GM12878 (cell line): ENCODE measurements at regions not wholly inside any gene's neighbourhood (a gene's known extent, or its start where the extent isn't known, plus 50 kb on each side); places are given as distances from the start of the nearest gene placed in this dataset.

Experiments used
- ATAC-seq: fragments of 200-7000 bp; cut with Tn5 transposase; 3 replicates; pipeline ENCODE4 v1.9.1; 2020; ENCODE audit warnings: mild to moderate bottlenecking, moderate library complexity
- BruUV-seq: library from RNA; stranded (reverse); fragments of 400-500 nt; replicated peaks from 2 replicates; lab custom pipeline; 2021; lab: Mats Ljungman, UMichigan
- CTCF ChIA-PET: fragments of 300-600 bp; sonication (Branson Sonifier 250); formaldehyde crosslinking; extraction: SDS; loops from one replicate; lab custom pipeline; 2021; ENCODE audit warnings: inconsistent platforms; lab: Yijun Ruan, JAX
- POLR2A ChIA-PET: fragments of 350-600 bp; formaldehyde crosslinking; extraction: SDS; loops from one replicate; lab custom pipeline; 2021; ENCODE audit warnings: inconsistent platforms; lab: Charles Lee
- RAD21 ChIA-PET: fragments of 300-600 bp; sonication (Branson Sonifier 250); formaldehyde crosslinking; loops from one replicate; lab custom pipeline; 2023; ENCODE audit warnings: antibody characterized with exemption; ENCODE audit not compliant: unreplicated experiment; lab: Charles Lee
- SMC1A ChIA-PET: fragments of 300-600 bp; sonication (Branson Sonifier 250); formaldehyde crosslinking; loops from one replicate; lab custom pipeline; 2023; ENCODE audit not compliant: unreplicated experiment, uncharacterized antibody; lab: Charles Lee
- DNase-seq: peaks from one replicate; pipeline ENCODE4 v3.0.0-alpha.2; 2011; ENCODE audit warnings: low read depth, low spot score
- FAIRE-seq: peaks from 3 replicates; lab custom pipeline; 2011; peaks lifted over from hg19 to GRCh38; lab: Jason Lieb, UNC
- H2AFZ ChIP-seq: 2 replicates; pipeline ENCODE4 v1.6.0; 2011; ENCODE audit warnings: low read depth, low read length, control low read depth; ENCODE audit not compliant: control insufficient read depth
- H3K27ac ChIP-seq: 2 replicates; pipeline ENCODE4 v1.5.1; 2011; ENCODE audit warnings: control low read depth; ENCODE audit not compliant: control insufficient read depth, insufficient read depth
- H3K27me3 ChIP-seq, 2 experiments: replicated peaks in 1 of 2; 2 replicates each; pipeline versions ENCODE4 v1.6.0 to v1.6.1; 2011; ENCODE audit warnings: low read length in 1 of 2; ENCODE audit not compliant: control insufficient read depth in 2 of 2, insufficient read depth in 2 of 2
- H3K36me3 ChIP-seq, 2 experiments: 2 replicates each; pipeline ENCODE4 v1.5.1; 2011; ENCODE audit warnings: low read length in 1 of 2; ENCODE audit not compliant: control insufficient read depth in 2 of 2, insufficient read depth in 2 of 2
- H3K4me1 ChIP-seq: 2 replicates; pipeline ENCODE4 v1.6.1; 2011; ENCODE audit warnings: mild to moderate bottlenecking, low read length, moderate library complexity, mixed read lengths; ENCODE audit not compliant: control insufficient read depth, insufficient read depth
- H3K4me2 ChIP-seq: 2 replicates; pipeline ENCODE4 v1.6.0; 2011; ENCODE audit warnings: control low read depth; ENCODE audit not compliant: control insufficient read depth, insufficient read depth
- H3K4me3 ChIP-seq: fragments of 200-600 bp; sonication (generic); 2 replicates; pipeline ENCODE4 v1.5.1; 2016
- H3K79me2 ChIP-seq: 2 replicates; pipeline ENCODE4 v1.6.0; 2011; ENCODE audit warnings: low read length; ENCODE audit not compliant: control insufficient read depth, insufficient read depth
- H3K9ac ChIP-seq: 2 replicates; pipeline ENCODE4 v1.8.0; 2011; ENCODE audit warnings: low read length, control low read depth, mixed read lengths; ENCODE audit not compliant: control insufficient read depth, insufficient read depth
- H3K9me3 ChIP-seq: replicated peaks from 3 replicates; pipeline ENCODE4 v1.5.1; 2011; ENCODE audit warnings: mild to moderate bottlenecking, low read length; ENCODE audit not compliant: control insufficient read depth, insufficient read depth
- H4K20me1 ChIP-seq: 2 replicates; pipeline ENCODE4 v1.6.0; 2011; ENCODE audit not compliant: control insufficient read depth, insufficient read depth
- CTCF ChIP-seq, 3 experiments: IDR thresholded peaks in 2 of 3; conservative IDR thresholded peaks in 1 of 3; 2 replicates each; pipeline ENCODE4 v1.5.1; 2011; ENCODE audit warnings: low read depth in 3 of 3, low read length in 3 of 3, mild to moderate bottlenecking in 3 of 3, control low read depth in 2 of 3, moderate library complexity in 2 of 3, inconsistent platforms in 1 of 3, mixed read lengths in 1 of 3; ENCODE audit not compliant: control insufficient read depth in 2 of 3, insufficient read depth in 1 of 3; ENCODE audit errors: extremely low read depth in 1 of 3
- ELK1 ChIP-seq: IDR thresholded peaks from 2 replicates; pipeline ENCODE4 v1.6.1; 2012; ENCODE audit warnings: low read depth, low read length, improper control_type of control experiment
- ETV6 ChIP-seq, 2 experiments: fragments of 450-650 bp in 1 of 2; IDR thresholded peaks in 1 of 2; conservative IDR thresholded peaks in 1 of 2; 2 replicates each; pipeline ENCODE4 v1.6.1; 2014; ENCODE audit warnings: antibody characterized with exemption in 1 of 2, borderline replicate concordance in 1 of 2, low read depth in 1 of 2, mild to moderate bottlenecking in 1 of 2, moderate library complexity in 1 of 2
- HCFC1 ChIP-seq: fragments of 150-350 bp; IDR thresholded peaks from 2 replicates; pipeline ENCODE4 v1.6.1; 2014; ENCODE audit warnings: low read length
- JUND ChIP-seq: IDR thresholded peaks from 2 replicates; pipeline ENCODE4 v1.6.1; 2012; ENCODE audit warnings: low read depth, mild to moderate bottlenecking, low read length, improper control_type of control experiment, moderate library complexity
- MLLT1 ChIP-seq: fragments of 450-650 bp; IDR thresholded peaks from 2 replicates; pipeline ENCODE4 v1.6.1; 2016; ENCODE audit warnings: mild to moderate bottlenecking
- NFXL1 ChIP-seq: fragments of 450-650 bp; IDR thresholded peaks from 2 replicates; pipeline ENCODE4 v1.6.1; 2017; ENCODE audit warnings: antibody characterized with exemption, mild to moderate bottlenecking, borderline replicate concordance
- NR2C1 ChIP-seq: fragments of 450-650 bp; IDR thresholded peaks from 2 replicates; pipeline ENCODE4 v1.6.1; 2017; ENCODE audit warnings: antibody characterized with exemption, mild to moderate bottlenecking, moderate library complexity
- STAT1 ChIP-seq: fragments of 450-650 bp; conservative IDR thresholded peaks from 2 replicates; pipeline ENCODE4 v1.6.1; 2014; ENCODE audit warnings: antibody characterized with exemption, mild to moderate bottlenecking
- YY1 ChIP-seq: IDR thresholded peaks from 2 replicates; pipeline ENCODE4 v1.6.1; 2011; ENCODE audit warnings: low read depth, mild to moderate bottlenecking, low read length
- ZBTB4 ChIP-seq: fragments of 450-650 bp; formaldehyde crosslinking; IDR thresholded peaks from 2 replicates; pipeline ENCODE4 v1.4.0; 2022; ENCODE audit warnings: mild to moderate bottlenecking, moderate library complexity
- ZNF274 ChIP-seq: IDR thresholded peaks from one replicate; pipeline ENCODE4 v1.8.0; 2011; ENCODE audit not compliant: insufficient read length, insufficient read depth
- WGBS: methylation state at CpG from one replicate; pipeline ENCODE4 v1.1.6; 2016; ENCODE audit warnings: low lambda C conversion rate; ENCODE audit not compliant: insufficient replicate concordance, insufficient coverage; ENCODE audit errors: missing lambda C conversion rate; 5-methylcytosine and 5-hydroxymethylcytosine counted together
- in situ Hi-C: fragments of 300-500 bp; cut with MboI; formaldehyde crosslinking; loops from 9 replicates; pipeline ENCODE4 v1.14.3; 2018; ENCODE audit warnings: mixed read lengths
- intact Hi-C: fragments of 100-400 bp; cut with micrococcal nuclease; formaldehyde crosslinking; loops from one replicate; pipeline ENCODE4 v1.14.2; 2022; ENCODE audit not compliant: unreplicated experiment

GRCh38 chr14:43155258-43155657 lies 1351.8 kb downstream of the FSCB start:
- Histone ChIP-seq H3K9ac (no peak overlapping the region), H3K4me1 (no peaks in the 10 kb centered on the region), H3K36me3 (no peaks in the 10 kb centered on the region), H3K27ac (no peak overlapping the region), H4K20me1 (no peaks in the 10 kb centered on the region), H3K4me2 (no peak overlapping the region), H3K4me3 (no peak overlapping the region), H3K9me3 (no peaks in the 10 kb centered on the region), H3K79me2 (no peaks in the 10 kb centered on the region), H3K27me3 (no peaks in the 10 kb centered on the region), H2AFZ (no peak overlapping the region)
- FAIRE-seq: no peak
- in situ Hi-C loops: no loop called here
- TF ChIP-seq NFXL1 (no peak), ZBTB4 (CRISPR knock-in tag) (no peak), CTCF (IDR thresholded peaks at IDR 0.05 in 2 of 3, conservative IDR thresholded peaks at IDR 0.05 in 1 of 3; ENCODE audit: control insufficient read depth in 2 of 3, extremely low read depth in 1 of 3, insufficient read depth in 1 of 3, low read depth in 3 of 3, low read length in 3 of 3) (no peak), STAT1 (no peak), ETV6 (conservative IDR thresholded peaks at IDR 0.05 in 1 of 2, IDR thresholded peaks at IDR 0.05 in 1 of 2; ENCODE audit: borderline replicate concordance in 1 of 2, low read depth in 1 of 2) (no peak), HCFC1 (no peak), JUND (no peak), NR2C1 (no peak), ZNF274 (no peak), MLLT1 (no peak), ELK1 (no peak), YY1 (no peak)
- RAD21 ChIA-PET: no interaction called here
- intact Hi-C loops: no loop called here
- ATAC-seq: no peak
- 50% methylated on average over 1 of the region's 1 CpG for WGBS
- POLR2A ChIA-PET: no interaction called here
- SMC1A ChIA-PET: no interaction called here
- DNase-seq: no peak
- CTCF ChIA-PET: no interaction called here
- BruUV-seq: no TSS peak
